ENCODE measurements at regions not wholly inside any gene's neighbourhood (a gene's known extent, or its start where the extent isn't known, plus 50 kb on each side); places are given as distances from the start of the nearest gene placed in this dataset.
"Not testable (repeated sequence)": the region's sequence is repeated elsewhere in the genome, so short reads cannot be mapped to it uniquely, and the experiment has no call there.

DNA sequence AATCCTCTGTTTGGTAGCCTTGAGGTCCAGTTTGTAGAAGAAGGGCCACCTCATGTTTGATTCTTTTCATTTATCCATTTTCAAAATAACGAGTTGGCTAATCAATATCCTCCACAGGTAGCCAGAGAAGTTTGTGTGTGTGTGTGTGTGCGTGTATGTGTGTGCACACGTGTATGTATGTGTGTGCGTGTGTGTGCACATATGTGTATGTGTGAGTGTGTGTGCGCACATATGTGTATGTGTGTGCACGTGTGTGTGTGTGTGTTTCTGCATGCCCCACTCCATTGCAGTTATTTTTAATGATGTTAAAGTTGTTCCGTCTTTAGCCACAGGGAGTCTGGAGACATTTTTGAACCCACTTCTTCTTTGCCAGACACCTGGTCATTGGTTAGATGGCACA, 112.8 kb upstream of the PRKCQ start:
- DNase-seq (ENCODE audit: low read depth), result no peak

GRCh38 chr10:6692103-6692502, 112.0 kb upstream of the PRKCQ start:
- DNase-seq (ENCODE audit: low read depth), result no peak

- DNase-seq (ENCODE audit: low read depth), result no peak
Observed at GRCh38 chr10:6689036-6689435, 109.0 kb upstream of the PRKCQ start.

DNA sequence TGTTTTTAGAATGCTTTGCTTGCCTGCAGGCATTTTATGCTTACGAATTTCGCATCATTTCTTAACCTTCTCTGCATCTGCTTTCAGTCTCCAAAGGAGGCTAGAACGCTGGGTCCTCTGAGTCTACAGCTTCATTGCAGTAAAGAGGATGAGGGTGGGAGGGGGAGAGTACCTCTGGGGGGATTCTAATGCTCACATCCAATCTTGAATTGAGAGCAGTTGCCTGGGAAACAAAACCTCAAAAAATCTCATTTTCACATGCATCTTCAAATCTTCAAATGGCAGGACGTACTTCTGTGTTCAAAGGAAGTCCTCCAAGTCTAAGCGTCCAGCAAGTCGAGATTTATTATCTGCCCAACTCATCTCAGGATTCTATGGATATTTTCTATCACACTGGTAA, 100.7 kb upstream of the PRKCQ start:
- no peak for DNase-seq (ENCODE audit: low read depth)

GRCh38 chr10:6678956-6679355, 98.9 kb upstream of the PRKCQ start:
- DNase-seq (ENCODE audit: low read depth), result no peak

DNA sequence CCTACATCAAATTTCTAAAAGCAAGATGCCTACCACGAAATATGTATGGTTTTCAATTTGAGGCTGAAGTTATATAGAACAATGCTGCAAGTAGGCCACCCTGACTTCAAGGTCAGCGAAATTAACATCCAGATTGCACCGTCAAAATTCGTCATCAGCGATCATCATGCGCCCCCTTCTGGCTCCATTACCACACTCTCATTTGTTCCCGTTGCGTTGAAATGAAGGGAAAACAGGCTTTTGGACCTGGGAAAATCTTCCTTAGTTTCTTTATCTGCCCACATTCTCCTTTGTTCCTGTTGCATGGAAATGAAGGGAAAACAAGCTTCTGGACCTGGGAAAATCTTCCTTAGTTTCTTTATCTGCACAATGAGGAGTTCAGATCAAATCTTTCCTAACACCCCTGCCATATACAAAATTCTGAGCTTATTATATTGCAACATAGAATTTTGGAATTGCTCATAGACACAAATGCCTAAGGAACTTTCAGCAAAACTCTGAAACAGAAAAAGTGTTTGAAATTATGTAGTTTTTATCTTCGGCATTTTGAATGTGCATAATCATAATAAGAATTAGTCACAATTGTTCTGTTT, 98.2 kb upstream of the PRKCQ start:
- DNase-seq (ENCODE audit: low read depth), result peak; percentile 12

DNA sequence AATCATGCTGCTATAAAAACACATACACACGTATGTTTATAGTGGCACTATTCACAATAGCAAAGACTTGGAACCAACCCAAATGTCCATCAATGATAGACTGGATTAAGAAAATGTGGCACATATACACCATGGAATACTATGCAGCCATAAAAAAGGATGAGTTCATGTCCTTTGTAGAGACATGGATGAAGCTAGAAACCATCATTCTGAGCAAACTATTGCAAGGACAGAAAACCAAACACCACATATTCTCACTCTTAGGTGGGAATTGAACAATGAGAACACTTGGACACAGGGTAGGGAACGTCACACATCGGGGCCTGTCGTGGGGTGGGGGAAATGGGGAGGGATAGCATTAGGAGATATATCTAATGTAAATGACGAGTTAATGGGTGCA, 97.1 kb upstream of the PRKCQ start:
- not testable (repeated sequence) for DNase-seq (ENCODE audit: low read depth)

GRCh38 chr10:6674291-6674690, 94.2 kb upstream of the PRKCQ start:
- DNase-seq (ENCODE audit: low read depth), result no peak

DNA sequence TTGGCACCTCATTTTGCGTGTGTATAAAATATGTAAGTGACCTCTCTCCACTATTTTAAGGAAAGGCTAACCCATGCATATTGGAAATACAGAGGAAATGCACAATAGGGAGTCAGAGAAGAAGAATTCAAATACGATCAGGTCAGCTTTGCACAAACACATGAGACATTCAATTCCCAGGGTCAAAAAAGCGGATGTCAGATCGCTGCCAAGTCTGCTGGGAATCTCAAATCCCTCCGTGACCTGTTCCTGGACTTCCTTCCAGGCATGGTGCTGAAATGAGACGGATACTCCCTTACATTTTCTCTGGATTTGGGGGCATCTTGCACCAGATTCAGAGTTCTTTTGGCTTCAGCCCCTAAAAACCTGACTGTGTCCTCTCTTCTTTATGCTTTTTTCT, 91.9 kb upstream of the PRKCQ start:
- no peak for DNase-seq (ENCODE audit: low read depth)

- DNase-seq (ENCODE audit: low read depth), result peak; percentile 54
Observed at GRCh38 chr10:6669269-6669859, 89.3 kb upstream of the PRKCQ start.

- DNase-seq (ENCODE audit: low read depth), result peak; percentile 24
Observed at GRCh38 chr10:6667679-6668270, 87.7 kb upstream of the PRKCQ start.

DNA sequence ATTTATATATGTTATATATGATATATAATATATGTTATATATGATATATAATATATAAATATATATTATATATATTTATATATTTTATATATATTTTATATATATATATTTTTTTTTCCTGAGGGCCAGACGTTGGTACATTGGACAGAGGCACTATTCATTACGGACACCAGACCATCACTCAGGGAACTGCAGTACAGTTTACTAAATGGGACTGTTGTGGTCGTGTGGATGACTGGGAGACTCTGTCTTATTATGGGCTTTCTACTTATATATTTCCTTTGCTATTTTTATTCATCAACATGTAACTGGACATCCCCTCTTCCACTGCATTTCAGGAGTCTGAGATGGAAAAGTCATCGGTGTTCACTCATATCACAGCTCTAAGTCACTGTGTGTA, 87.1 kb upstream of the PRKCQ start:
- no peak for DNase-seq (ENCODE audit: low read depth)

DNA sequence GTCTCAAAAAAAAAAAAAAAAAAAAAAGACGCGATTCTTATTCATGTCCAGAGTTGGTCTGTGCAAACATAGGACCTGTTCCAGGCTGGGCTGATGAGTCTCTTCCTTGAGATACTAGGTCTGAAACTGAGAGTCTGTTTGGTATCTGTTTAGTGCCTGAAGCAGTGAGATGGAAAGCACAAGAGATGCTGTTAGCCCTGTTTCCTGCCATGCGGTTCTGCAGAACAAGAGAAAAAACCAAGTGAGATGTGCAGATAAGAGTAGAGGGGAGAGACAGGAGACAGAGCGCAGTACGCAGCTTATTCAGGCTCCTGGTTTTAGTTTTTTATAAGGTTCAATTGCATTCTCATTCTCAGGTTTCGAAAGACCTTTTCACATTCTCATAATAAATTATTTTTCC, 85.8 kb upstream of the PRKCQ start:
- DNase-seq (ENCODE audit: low read depth), result no peak

- DNase-seq (ENCODE audit: low read depth), result no peak
Observed at GRCh38 chr10:6660460-6660859, 80.4 kb upstream of the PRKCQ start.

DNA sequence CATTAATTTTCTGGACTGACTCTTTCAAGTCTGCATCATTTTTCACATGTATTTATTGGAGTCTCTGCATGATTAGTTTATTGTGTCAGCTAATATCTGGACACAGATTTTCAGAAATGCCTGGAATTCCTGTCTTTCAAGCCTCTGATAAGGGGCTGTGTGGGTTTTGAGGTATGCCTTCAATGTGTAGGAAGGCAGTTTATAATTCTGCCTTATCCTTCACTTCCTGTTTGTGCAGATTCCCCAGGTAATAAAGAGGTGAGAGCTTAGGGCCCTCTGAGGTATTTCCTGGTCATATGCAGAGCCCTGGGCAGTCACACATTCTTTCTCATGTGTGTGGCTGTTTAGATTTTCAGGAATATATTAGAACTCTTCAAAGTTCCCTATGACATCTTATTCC, 79.4 kb upstream of the PRKCQ start:
- no peak for DNase-seq (ENCODE audit: low read depth)

DNA sequence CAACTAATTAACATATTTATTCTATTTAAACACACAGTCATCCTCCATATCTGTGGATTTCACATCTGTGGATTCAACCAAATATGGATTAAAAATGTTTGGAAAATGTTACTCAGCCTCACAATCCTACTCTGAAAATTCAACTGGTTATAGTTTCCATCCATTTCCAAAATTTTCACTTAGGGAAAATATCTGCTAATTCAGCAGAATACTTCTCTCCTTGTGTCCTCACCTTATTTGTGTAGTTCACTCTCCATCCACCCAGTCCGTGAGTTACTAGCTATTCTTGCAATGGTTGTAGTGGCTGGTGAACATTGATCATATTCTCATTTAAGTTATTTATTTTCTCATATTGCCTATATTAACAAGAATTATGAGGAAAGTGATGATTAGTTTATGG, 77.6 kb upstream of the PRKCQ start:
- DNase-seq (ENCODE audit: low read depth), result no peak

DNA sequence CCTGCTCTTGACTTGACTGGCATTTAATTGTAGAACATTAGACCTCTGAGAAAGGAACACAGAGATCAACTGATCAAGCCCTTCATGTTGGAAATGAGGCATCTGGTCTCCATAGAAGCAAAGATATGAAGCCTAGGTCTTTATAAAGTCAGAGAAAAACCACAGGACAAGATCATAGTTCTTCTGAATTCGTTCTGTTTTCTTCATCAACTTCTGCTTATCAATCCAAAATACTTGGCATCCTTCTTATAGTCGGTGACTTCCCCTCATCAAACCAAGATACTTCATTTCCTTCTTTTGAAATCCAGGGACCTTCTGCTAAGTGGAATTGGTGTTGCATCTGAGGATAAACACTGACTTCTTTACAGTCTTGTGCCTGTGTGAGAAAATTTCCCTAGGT, 77.1 kb upstream of the PRKCQ start:
- no peak for DNase-seq (ENCODE audit: low read depth)

DNA sequence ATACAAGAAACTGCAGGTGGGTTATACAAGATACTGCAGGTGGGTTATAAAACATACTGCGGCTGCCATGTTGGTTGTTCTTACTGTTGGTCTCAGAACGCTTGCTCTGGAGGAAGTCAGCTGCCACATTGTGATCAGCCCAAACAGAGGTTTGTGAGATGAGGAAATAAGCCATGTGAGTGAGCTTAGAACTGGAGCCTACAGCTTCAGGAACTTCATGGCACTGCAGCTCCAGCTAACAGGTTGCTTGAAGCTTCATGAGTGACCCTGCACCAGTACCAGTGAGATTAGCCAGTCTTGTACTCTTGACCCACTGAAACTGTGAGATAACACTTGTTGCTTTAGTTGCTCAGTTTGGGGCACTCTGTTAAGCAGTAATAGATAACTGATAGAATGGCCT, 74.5 kb upstream of the PRKCQ start:
- DNase-seq (ENCODE audit: low read depth), result no peak

GRCh38 chr10:6650586-6650985, 70.5 kb upstream of the PRKCQ start:
- DNase-seq (ENCODE audit: low read depth), result no peak

- DNase-seq (ENCODE audit: low read depth), result no peak
Observed at GRCh38 chr10:6649903-6650302, 69.8 kb upstream of the PRKCQ start.

DNA sequence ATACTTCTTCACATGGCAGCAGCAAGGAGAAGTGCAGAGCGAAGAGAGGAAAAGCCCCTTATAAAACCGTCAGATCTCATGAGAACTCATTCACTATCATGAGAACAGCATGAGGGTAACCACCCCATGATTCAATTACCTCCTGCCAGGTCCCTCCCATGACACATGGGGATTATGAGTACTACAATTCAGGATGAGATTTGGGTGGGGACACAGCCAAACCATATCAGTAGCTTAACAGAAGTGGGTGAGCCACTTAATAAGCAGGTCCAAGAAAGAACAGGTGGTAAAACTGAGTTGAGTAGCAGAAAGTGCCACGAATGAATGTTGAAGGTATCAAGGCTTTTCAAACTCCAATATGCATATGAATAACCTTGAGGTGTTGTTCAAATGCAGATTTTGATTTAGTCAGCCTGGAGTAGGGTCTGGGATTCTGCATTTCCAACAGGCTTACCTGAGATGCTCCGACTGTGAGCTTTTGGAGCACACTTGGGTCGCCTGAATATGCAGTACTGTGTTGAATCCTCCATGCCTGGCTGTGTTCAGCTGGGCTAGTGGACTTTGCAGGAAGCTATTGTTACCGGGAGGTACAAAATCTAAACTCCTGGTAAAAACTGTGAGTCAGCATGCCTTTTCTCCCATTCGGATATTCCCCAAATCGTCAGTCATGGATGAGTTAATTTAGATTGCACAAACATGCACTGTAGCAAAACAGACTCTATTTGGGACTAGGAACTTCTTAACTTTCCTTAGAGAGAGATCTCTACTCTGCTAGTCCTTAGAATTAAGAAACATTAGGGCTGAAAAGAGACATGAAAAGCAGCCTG, 69.0 kb upstream of the PRKCQ start:
- no peak for DNase-seq (ENCODE audit: low read depth)

- no peak for DNase-seq (ENCODE audit: low read depth)
Observed at GRCh38 chr10:6647811-6648526, 67.9 kb upstream of the PRKCQ start.

GRCh38 chr10:6643962-6644361, 63.9 kb upstream of the PRKCQ start:
- DNase-seq (ENCODE audit: low read depth), result no peak

Data from fibroblast of gingiva (primary cell).